Esophagus squamous epithelium (tissue), 5 donors: ENCODE measurements at regions not wholly inside any gene's neighbourhood (a gene's known extent, or its start where the extent isn't known, plus 50 kb on each side); places are given as distances from the start of the nearest gene placed in this dataset.

Experiments
- DNase-seq: peaks from one replicate; lab custom pipeline; 2025; lab: John Stamatoyannopoulos, UW
- H3K27ac ChIP-seq, 4 donors: fragments of 200-600 bp; sonication (generic); one replicate each; pipeline ENCODE4 v1.5.1; 2016 to 2019; ENCODE audit warnings: mild to moderate bottlenecking in 1 of 4
- H3K27me3 ChIP-seq, 4 donors: fragments of 200-600 bp; sonication (generic); 1 replicate in 3 of 4; 2 replicates in 1 of 4; pipeline versions ENCODE4 v1.5.1 to v1.6.0; 2017 to 2021; ENCODE audit warnings: antibody characterized with exemption in 1 of 4
- H3K36me3 ChIP-seq, 3 donors: fragments of 200-600 bp; sonication (generic); one replicate each; pipeline ENCODE4 v1.5.1; 2016 to 2019
- H3K4me1 ChIP-seq, 3 donors: fragments of 200-600 bp; sonication (generic); one replicate each; pipeline ENCODE4 v1.5.1; 2017 to 2019
- H3K4me3 ChIP-seq, 4 donors: fragments of 200-600 bp; sonication (generic); 1 replicate in 3 of 4; 2 replicates in 1 of 4; pipeline ENCODE4 v1.5.1; 2016 to 2019; ENCODE audit warnings: mild to moderate bottlenecking in 2 of 4, moderate library complexity in 1 of 4
- H3K9me3 ChIP-seq, 3 donors: fragments of 200-600 bp; sonication (generic); one replicate each; pipeline ENCODE4 v1.5.1; 2016 to 2019
- POLR2A ChIP-seq, 4 donors: fragments of 450-650 bp; IDR thresholded peaks; one replicate each; pipeline ENCODE4 v1.6.1; 2017; ENCODE audit warnings: antibody characterized with exemption in 4 of 4, mild to moderate bottlenecking in 4 of 4, moderate library complexity in 3 of 4
- WGBS, 2 donors: methylation state at CpG; one replicate each; pipeline ENCODE4 v1.1.5; 2018; 5-methylcytosine and 5-hydroxymethylcytosine counted together
- intact Hi-C: fragments of 100-400 bp; cut with DNase I; formaldehyde crosslinking; loops from one replicate; pipeline ENCODE4 v1.15.0; 2022
- TF ChIP-seq, protein P1 (sequence below), 6 experiments: fragments of 450-650 bp in 4 of 6; fragments of 200-600 bp in 2 of 6; sonication (generic) in 2 of 6; IDR thresholded peaks; one replicate each; pipeline ENCODE4 v1.5.1; 2016 to 2019; ENCODE audit warnings: antibody characterized with exemption in 6 of 6, mild to moderate bottlenecking in 4 of 6, moderate library complexity in 4 of 6
- donor health status: DM: yes; HTN: yes; CAD: no.

DNA sequence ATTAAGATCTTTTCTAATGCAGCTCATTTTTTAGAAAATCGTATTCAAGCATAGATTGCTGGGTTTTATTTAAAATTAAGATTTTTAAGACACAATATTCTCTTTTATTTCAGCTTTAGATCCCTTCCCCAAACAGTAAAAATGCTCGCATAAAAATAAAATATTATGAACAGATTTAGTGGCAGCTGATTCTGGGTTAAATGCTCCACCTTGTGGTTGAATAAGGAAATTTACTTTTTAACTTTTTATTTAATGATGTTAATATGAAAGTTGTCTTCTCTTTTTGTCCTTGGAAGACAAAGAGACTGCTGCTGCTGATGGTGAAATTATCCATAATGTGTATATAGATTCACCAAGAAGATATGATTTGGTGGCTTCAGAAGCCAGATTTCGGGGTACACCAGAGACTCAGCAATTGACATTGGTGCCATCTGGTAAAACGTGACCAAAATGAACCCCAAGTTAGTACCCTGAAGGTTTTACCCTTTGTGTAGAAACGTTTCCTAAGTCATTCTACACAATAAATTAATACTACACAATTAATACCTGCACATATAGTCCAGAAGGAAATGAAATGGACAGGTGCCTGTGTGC lies 128.0 kb downstream of the ADAMTS1 start:
- Histone ChIP-seq H3K4me1 (no peaks in the 10 kb centered on the region), H3K27ac (no peak overlapping the region), H3K27me3 (peaks cover 0 to 4% (median 0%) of the 10 kb centered on the region in 4 donors), H3K36me3 (no peaks in the 10 kb centered on the region), H3K9me3 (no peaks in the 10 kb centered on the region), H3K4me3 (no peak overlapping the region)
- 16 to 20% methylated on average over 5 of the region's 5 CpGs for WGBS, 2 donors
- intact Hi-C loops: loop anchor here (10.0 kb wide), 1 partner anchor 822 kb away; no protein-coding TSS in a partner anchor
- no peak for TF ChIP-seq POLR2A (IDR thresholded peaks at IDR 0.05)
- TF ChIP-seq, protein P1, sequence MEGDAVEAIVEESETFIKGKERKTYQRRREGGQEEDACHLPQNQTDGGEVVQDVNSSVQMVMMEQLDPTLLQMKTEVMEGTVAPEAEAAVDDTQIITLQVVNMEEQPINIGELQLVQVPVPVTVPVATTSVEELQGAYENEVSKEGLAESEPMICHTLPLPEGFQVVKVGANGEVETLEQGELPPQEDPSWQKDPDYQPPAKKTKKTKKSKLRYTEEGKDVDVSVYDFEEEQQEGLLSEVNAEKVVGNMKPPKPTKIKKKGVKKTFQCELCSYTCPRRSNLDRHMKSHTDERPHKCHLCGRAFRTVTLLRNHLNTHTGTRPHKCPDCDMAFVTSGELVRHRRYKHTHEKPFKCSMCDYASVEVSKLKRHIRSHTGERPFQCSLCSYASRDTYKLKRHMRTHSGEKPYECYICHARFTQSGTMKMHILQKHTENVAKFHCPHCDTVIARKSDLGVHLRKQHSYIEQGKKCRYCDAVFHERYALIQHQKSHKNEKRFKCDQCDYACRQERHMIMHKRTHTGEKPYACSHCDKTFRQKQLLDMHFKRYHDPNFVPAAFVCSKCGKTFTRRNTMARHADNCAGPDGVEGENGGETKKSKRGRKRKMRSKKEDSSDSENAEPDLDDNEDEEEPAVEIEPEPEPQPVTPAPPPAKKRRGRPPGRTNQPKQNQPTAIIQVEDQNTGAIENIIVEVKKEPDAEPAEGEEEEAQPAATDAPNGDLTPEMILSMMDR (IDR thresholded peaks at IDR 0.05): peak; percentile 44 to 75 (median 59)
- no peak for DNase-seq

DNA sequence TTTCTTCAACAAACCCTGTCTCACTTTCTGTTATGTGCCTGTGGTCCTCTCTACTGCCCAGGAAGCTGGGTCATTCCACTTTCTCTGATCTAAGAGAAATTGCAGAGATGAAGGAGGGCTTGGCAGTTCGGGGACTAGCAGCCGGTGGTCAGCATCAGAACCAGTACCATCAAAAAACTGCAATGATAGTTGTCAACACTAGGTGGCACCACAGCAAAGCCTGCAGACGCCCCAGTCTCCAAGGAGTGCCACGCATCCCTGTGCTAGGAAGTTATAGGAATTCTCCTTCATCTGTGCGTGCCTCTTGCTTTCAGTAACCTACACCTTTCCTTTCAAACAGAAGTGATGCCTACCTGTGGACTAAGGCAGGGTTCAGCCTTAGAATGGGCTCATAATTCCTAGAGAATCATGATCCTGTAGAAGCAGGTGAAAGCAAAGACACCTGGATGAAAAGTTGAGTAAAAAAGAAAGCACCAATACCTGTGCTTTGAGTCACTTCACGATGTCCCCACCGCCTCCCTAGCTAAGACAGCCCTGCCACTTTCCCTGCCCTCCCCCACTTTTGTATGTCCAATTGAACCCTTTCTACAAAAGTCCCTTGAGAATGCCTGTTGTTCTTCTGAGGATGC lies 129.2 kb downstream of the ADAMTS1 start:
- H3K4me3 ChIP-seq: no peak overlapping the region
- no peaks in the 10 kb centered on the region for H3K36me3 ChIP-seq
- 14 to 19% methylated on average over 7 of the region's 7 CpGs for WGBS, 2 donors
- no peak for DNase-seq
- intact Hi-C loops: loop anchor here (10.0 kb wide), 1 partner anchor 821 kb away; no protein-coding TSS in a partner anchor
- H3K27ac ChIP-seq: no peak overlapping the region
- no peaks in the 10 kb centered on the region for H3K4me1 ChIP-seq
- TF ChIP-seq, protein P1 (IDR thresholded peaks at IDR 0.05): peak; percentile 26 to 74 (median 58)
- TF ChIP-seq POLR2A (IDR thresholded peaks at IDR 0.05): no peak
- H3K27me3 ChIP-seq: peaks cover 0 to 4% (median 0%) of the 10 kb centered on the region in 4 donors
- H3K9me3 ChIP-seq: no peaks in the 10 kb centered on the region

DNA sequence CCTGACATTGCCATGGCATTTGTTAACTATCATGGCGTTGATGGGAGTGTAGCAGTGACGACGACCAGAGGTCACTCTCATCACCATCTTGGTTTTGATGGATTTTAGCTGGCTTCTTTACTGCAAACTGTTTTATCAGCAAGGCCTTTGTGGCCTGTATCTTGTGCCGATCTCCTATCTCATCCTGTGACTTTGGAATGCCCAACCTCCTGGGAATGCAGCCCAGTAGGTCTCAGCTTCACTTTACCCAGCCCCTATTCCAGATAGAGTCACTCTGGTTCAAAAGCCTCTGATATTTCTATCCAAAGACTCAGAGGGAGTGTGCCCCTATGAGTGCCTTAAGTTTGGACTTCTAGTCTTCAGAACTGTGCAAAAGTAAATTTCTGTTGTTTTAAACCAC lies 130.1 kb downstream of the ADAMTS1 start:
- intact Hi-C loops: loop anchor here (10.0 kb wide), 1 partner anchor 820 kb away; no protein-coding TSS in a partner anchor
- no peak overlapping the region for H3K27ac ChIP-seq
- no peaks in the 10 kb centered on the region for H3K9me3 ChIP-seq
- no peak for TF ChIP-seq POLR2A (IDR thresholded peaks at IDR 0.05)
- TF ChIP-seq, protein P1 (IDR thresholded peaks at IDR 0.05): no peak
- H3K36me3 ChIP-seq: no peaks in the 10 kb centered on the region
- H3K4me3 ChIP-seq: no peak overlapping the region
- no peaks in the 10 kb centered on the region for H3K4me1 ChIP-seq
- H3K27me3 ChIP-seq: peaks cover 0 to 4% (median 0%) of the 10 kb centered on the region in 4 donors
- WGBS, 2 donors: 92 to 95% methylated on average over 4 of the region's 4 CpGs
- no peak for DNase-seq

DNA sequence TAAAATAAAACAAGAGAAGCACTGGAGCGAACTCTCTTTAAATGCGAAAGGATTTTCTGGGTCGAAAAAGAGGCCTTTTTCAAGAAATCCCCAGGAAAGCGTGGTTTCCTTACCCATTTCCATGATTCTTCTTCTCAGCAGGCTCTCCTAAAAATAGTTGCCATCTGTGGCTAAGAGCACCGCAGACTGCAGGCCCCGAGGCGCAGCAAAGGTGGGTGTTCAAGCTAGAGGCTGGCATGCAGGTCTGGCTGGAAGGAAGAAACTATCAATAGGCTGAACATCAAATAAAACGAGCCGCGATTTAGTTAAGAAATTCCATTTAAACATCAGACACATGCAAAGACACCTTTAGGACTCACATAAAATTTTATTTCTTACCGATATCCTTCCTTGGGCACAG lies 135.1 kb downstream of the ADAMTS1 start:
- Histone ChIP-seq H3K4me3 (no peak overlapping the region), H3K9me3 (no peaks in the 10 kb centered on the region), H3K36me3 (no peaks in the 10 kb centered on the region), H3K4me1 (no peaks in the 10 kb centered on the region), H3K27me3 (no peaks in the 10 kb centered on the region), H3K27ac (no peak overlapping the region)
- DNase-seq: no peak
- WGBS, 2 donors: 79 to 81% methylated on average over 11 of the region's 11 CpGs
- no peak for TF ChIP-seq POLR2A (IDR thresholded peaks at IDR 0.05)
- TF ChIP-seq, protein P1 (IDR thresholded peaks at IDR 0.05): no peak
- intact Hi-C loops: loop anchor here (10.0 kb wide), 1 partner anchor 815 kb away; no protein-coding TSS in a partner anchor

DNA sequence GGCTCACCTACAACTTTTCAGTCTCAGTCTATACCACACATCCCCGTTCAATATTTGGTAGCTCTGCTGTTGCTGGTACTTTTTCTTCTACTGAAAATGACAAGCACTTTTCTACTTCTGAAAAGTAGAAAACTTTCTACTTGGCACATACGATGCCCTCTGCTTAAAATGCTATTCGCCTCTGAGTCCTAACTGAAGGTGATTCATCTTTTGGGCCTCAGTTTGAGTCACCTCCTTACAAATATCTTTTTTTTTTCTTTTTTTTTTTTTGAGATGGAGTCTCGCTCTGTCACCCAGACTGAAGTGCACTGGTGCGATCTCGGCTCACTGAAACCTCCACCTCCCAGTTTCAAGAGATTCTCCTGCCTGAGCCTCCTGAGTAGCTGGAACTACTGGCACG lies 136.0 kb upstream of the CYYR1 start:
- TF ChIP-seq, protein P1 (IDR thresholded peaks at IDR 0.05): no peak
- TF ChIP-seq POLR2A (IDR thresholded peaks at IDR 0.05): no peak
- H3K4me1 ChIP-seq: no peaks in the 10 kb centered on the region
- intact Hi-C loops: no loop called here
- no peak for DNase-seq
- H3K9me3 ChIP-seq: no peaks in the 10 kb centered on the region
- H3K36me3 ChIP-seq: no peaks in the 10 kb centered on the region
- no peak overlapping the region for H3K27ac ChIP-seq
- 72 to 83% methylated on average over 7 of the region's 7 CpGs for WGBS, 2 donors
- no peaks in the 10 kb centered on the region for H3K27me3 ChIP-seq
- no peak overlapping the region for H3K4me3 ChIP-seq
